ENCODE measurements at regions not wholly inside any gene's neighbourhood (a gene's known extent, or its start where the extent isn't known, plus 50 kb on each side); places are given as distances from the start of the nearest gene placed in this dataset.

- Histone ChIP-seq H3K4me3 (no peak overlapping the region), H3K27ac (no peak overlapping the region), H3K9me3 (peaks cover 0 to 10% (median 0%) of the 10 kb centered on the region in 3 donors), H3K36me3 (no peaks in the 10 kb centered on the region), H3K4me1 (no peaks in the 10 kb centered on the region), H3K27me3 (no peaks in the 10 kb centered on the region)
- intact Hi-C loops (cut with DNase I; ENCODE audit: low total_unique reads): no loop called here
- no peak for TF ChIP-seq CTCF (IDR thresholded peaks at IDR 0.05)
- DNase-seq: no peak
These were observed 241.5 kb upstream of the CLINT1 start for GRCh38 chr5:158100373-158100888.

- Histone ChIP-seq H3K27me3 (no peaks in the 10 kb centered on the region), H3K27ac (no peak overlapping the region), H3K9me3 (peaks cover 0 to 10% (median 0%) of the 10 kb centered on the region in 3 donors), H3K4me1 (no peaks in the 10 kb centered on the region), H3K4me3 (no peak overlapping the region), H3K36me3 (no peaks in the 10 kb centered on the region)
- TF ChIP-seq CTCF (IDR thresholded peaks at IDR 0.05): no peak
- intact Hi-C loops (cut with DNase I; ENCODE audit: low total_unique reads): no loop called here
- DNase-seq: no peak
These were observed 240.7 kb upstream of the CLINT1 start for GRCh38 chr5:158099571-158100105.

- no peak for DNase-seq
- no peak overlapping the region for H3K4me3 ChIP-seq
- no peaks in the 10 kb centered on the region for H3K36me3 ChIP-seq
- H3K4me1 ChIP-seq: peaks cover 0 to 3% (median 0%) of the 10 kb centered on the region in 4 donors
- peaks cover 0 to 10% (median 0%) of the 10 kb centered on the region in 3 donors for H3K9me3 ChIP-seq
- H3K27me3 ChIP-seq: no peaks in the 10 kb centered on the region
- intact Hi-C loops (cut with DNase I; ENCODE audit: low total_unique reads): no loop called here
- no peak overlapping the region for H3K27ac ChIP-seq
- no peak for TF ChIP-seq CTCF (IDR thresholded peaks at IDR 0.05)
These were observed 237.9 kb upstream of the CLINT1 start for GRCh38 chr5:158096835-158097234.

- H3K4me1 ChIP-seq: peaks cover 0 to 7% (median 0%) of the 10 kb centered on the region in 4 donors
- TF ChIP-seq CTCF (IDR thresholded peaks at IDR 0.05): no peak
- no peak for DNase-seq
- intact Hi-C loops (cut with DNase I; ENCODE audit: low total_unique reads): no loop called here
- H3K27me3 ChIP-seq: peaks cover 0 to 2% of the 10 kb centered on the region in 2 donors
- no peaks in the 10 kb centered on the region for H3K36me3 ChIP-seq
- no peak overlapping the region for H3K4me3 ChIP-seq
- no peak overlapping the region for H3K27ac ChIP-seq
- H3K9me3 ChIP-seq: no peaks in the 10 kb centered on the region
These were observed 227.9 kb upstream of the CLINT1 start for GRCh38 chr5:158086856-158087255.

GRCh38 chr5:158084292-158084691 is 225.3 kb upstream of the CLINT1 start:
- peaks cover 0 to 2% of the 10 kb centered on the region in 2 donors for H3K27me3 ChIP-seq

More at GRCh38 chr5:158084292-158084691, 225.3 kb upstream of the CLINT1 start:
- H3K36me3 ChIP-seq: no peaks in the 10 kb centered on the region
- no peak overlapping the region for H3K4me3 ChIP-seq
- no peak for TF ChIP-seq CTCF (IDR thresholded peaks at IDR 0.05)
- DNase-seq: no peak
- intact Hi-C loops (cut with DNase I; ENCODE audit: low total_unique reads): no loop called here
- no peak overlapping the region for H3K27ac ChIP-seq
- no peaks in the 10 kb centered on the region for H3K4me1 ChIP-seq
- no peaks in the 10 kb centered on the region for H3K9me3 ChIP-seq

Data from tibial artery (tissue), 4 donors.